Osteocyte (in vitro differentiated cells): ENCODE measurements at regions not wholly inside any gene's neighbourhood (a gene's known extent, or its start where the extent isn't known, plus 50 kb on each side); places are given as distances from the start of the nearest gene placed in this dataset.
A peak's percentile ranks its signal among the peaks of the same experiment; 100 is the strongest.

Source experiments
- DNase-seq: peaks from one replicate; pipeline ENCODE4 v3.0.0; 2021; ENCODE audit warnings: mixed read lengths; ENCODE audit not compliant: unreplicated experiment; ENCODE audit errors: extremely low spot score
- H3K27ac Mint-ChIP-seq: one replicate; pipeline ENCODE4 v1.8.0; 2021; ENCODE audit warnings: mild to moderate bottlenecking, mixed read lengths; ENCODE audit not compliant: unreplicated experiment
- H3K27me3 Mint-ChIP-seq: one replicate; pipeline ENCODE4 v1.8.0; 2021; ENCODE audit warnings: mixed read lengths; ENCODE audit not compliant: unreplicated experiment
- H3K36me3 Mint-ChIP-seq: one replicate; pipeline ENCODE4 v1.8.0; 2021; ENCODE audit warnings: mixed read lengths; ENCODE audit not compliant: unreplicated experiment
- H3K4me1 Mint-ChIP-seq: one replicate; pipeline ENCODE4 v1.8.0; 2021; ENCODE audit warnings: mixed read lengths; ENCODE audit not compliant: unreplicated experiment
- H3K4me3 Mint-ChIP-seq: one replicate; pipeline ENCODE4 v1.8.0; 2021; ENCODE audit warnings: mild to moderate bottlenecking, moderate library complexity, mixed read lengths; ENCODE audit not compliant: unreplicated experiment
- H3K9me3 Mint-ChIP-seq: one replicate; pipeline ENCODE4 v1.8.0; 2021; ENCODE audit warnings: mixed read lengths; ENCODE audit not compliant: unreplicated experiment
- TF ChIP-seq, protein P1 (sequence below): fragments of 200-600 bp; sonication (generic); IDR thresholded peaks from 2 replicates; pipeline ENCODE4 v1.5.0; 2021; ENCODE audit warnings: antibody characterized with exemption, mild to moderate bottlenecking, moderate library complexity

DNA sequence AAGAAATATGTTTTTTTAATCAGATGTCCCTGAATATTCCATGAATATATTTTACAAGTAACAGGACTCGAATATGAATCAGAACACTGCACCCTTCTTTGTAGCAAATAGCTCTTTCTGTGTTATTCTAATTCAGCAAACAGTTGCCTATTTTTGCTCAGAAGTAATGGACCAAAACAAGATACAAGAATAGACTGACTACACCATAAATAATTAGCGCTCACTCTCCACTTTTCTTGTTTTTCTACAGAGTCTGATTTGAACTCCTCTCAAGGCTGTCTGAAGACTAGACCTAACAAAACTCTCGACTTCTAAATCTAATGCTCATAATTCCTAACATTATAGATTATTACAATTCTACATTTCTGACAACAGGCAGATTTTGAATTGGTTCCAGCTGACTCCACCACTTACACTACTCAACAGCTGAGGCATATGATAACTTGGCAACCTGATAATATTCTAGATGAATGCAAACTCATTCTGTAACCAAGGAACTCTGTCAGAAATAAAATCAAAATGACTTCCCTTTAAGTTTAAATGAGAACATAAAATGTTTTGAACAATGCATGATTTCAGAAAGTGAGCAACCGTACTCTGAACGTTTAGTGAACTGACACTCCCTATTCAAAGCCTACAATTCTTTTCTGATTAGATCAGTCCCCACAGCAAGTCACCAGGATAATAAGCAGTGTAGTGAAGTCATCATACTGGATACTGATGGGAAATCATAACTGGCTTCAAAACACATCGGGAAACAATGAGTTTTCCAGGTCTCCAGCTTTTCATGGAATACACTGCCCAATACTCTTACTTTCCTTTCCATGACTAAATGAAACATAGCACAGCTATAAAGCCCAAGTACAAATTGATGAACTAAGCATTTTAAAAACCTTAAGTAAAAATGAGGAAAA, 114.2 kb upstream of the BEND6 start:
- peak overlapping the region; percentile 97 for H3K4me3 Mint-ChIP-seq
- no peak for DNase-seq

DNA sequence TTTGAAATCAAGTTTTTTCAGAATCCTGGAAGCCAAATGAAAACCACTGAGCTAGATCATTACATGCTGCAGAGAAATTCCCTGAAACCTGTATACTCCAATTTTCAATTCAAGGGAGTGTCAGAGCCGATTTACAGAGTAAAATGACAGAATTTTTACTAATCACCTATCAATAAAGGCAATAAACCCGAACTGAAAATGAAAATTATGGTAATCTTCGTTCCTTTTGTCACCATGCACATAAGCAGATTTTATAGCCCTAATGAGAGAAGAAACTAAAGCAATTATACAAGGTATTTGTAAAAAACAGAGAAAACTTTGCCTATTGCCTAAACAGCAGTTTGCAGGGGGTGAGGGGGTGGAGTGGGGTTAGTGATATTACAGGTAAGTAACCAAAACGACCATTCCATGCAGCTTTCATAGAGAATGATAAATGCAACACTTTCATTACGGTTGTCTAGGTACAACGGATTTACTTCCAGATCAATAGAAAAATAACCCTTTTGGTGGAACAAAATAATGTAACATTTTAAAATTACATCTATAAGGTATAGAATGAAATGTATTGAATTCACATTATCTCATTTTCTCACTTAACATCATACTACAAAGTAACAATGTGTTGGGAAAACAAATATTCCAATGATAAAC, 115.2 kb upstream of the BEND6 start:
- Mint-ChIP-seq H3K27me3 (no peaks in the 10 kb centered on the region), H3K4me1 (peaks cover 49% of the 10 kb centered on the region), H3K27ac (no peak overlapping the region), H3K9me3 (no peaks in the 10 kb centered on the region), H3K4me3 (no peak overlapping the region), H3K36me3 (no peaks in the 10 kb centered on the region)
- TF ChIP-seq, protein P1, sequence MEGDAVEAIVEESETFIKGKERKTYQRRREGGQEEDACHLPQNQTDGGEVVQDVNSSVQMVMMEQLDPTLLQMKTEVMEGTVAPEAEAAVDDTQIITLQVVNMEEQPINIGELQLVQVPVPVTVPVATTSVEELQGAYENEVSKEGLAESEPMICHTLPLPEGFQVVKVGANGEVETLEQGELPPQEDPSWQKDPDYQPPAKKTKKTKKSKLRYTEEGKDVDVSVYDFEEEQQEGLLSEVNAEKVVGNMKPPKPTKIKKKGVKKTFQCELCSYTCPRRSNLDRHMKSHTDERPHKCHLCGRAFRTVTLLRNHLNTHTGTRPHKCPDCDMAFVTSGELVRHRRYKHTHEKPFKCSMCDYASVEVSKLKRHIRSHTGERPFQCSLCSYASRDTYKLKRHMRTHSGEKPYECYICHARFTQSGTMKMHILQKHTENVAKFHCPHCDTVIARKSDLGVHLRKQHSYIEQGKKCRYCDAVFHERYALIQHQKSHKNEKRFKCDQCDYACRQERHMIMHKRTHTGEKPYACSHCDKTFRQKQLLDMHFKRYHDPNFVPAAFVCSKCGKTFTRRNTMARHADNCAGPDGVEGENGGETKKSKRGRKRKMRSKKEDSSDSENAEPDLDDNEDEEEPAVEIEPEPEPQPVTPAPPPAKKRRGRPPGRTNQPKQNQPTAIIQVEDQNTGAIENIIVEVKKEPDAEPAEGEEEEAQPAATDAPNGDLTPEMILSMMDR, result no peak
- no peak for DNase-seq

More for the DNA sequence above, 114.2 kb upstream of the BEND6 start:
- H3K27me3 Mint-ChIP-seq, result no peaks in the 10 kb centered on the region
- H3K27ac Mint-ChIP-seq, result peak overlapping the region; percentile 92
- TF ChIP-seq, protein P1, result no peak
- no peaks in the 10 kb centered on the region for H3K9me3 Mint-ChIP-seq
- H3K36me3 Mint-ChIP-seq, result no peaks in the 10 kb centered on the region
- H3K4me1 Mint-ChIP-seq, result peaks cover 52% of the 10 kb centered on the region

DNA sequence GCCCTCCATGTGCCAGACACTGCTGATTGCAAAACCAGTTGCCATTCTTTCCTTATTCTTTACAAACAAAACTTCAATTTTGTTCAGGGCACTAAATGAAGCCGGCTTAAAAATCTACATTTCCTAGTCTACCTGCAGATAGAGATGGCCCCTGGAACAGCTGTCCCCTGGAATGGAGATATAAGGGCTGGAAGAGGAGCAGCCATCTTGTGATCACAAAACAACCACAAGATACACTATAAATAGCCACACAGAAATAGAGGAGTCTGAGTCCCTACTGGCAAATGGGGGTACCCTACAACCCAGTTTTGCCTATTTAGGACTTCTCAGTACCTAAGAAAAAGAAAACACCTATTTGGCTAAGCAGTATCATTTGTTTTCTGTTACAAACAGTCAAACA, 115.9 kb upstream of the BEND6 start:
- peaks cover 47% of the 10 kb centered on the region for H3K4me1 Mint-ChIP-seq
- no peak overlapping the region for H3K4me3 Mint-ChIP-seq
- H3K36me3 Mint-ChIP-seq, result no peaks in the 10 kb centered on the region
- peak overlapping the region; percentile 38 for H3K27ac Mint-ChIP-seq
- H3K27me3 Mint-ChIP-seq, result no peaks in the 10 kb centered on the region
- DNase-seq, result no peak
- no peaks in the 10 kb centered on the region for H3K9me3 Mint-ChIP-seq
- TF ChIP-seq, protein P1, result no peak

DNA sequence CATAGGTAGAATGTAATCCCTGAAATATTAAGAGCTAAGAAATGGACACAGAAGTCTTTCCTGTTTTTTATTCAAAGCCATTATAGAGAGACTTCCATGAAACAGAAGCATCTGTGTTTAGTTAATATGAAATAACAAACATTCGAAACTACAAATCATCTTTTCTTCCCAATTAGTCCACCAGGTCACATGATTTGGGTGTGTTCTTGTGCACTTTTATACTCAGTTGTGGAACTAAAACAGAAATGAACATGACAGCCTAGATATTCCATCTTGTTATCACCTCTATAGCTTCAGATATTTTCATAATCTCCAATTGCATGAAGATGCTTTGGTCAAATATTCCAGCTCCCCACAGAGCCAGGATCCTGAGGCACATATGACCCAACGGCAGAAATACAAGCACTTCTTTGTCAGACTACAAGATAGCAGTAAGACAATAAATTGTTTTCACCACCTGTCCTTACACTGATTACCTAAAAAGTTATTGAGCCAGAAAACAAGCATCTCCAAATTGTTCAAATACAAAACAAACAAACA, 116.8 kb upstream of the BEND6 start:
- TF ChIP-seq, protein P1, result no peak
- H3K4me3 Mint-ChIP-seq, result no peak overlapping the region
- H3K27me3 Mint-ChIP-seq, result no peaks in the 10 kb centered on the region
- H3K9me3 Mint-ChIP-seq, result no peaks in the 10 kb centered on the region
- H3K4me1 Mint-ChIP-seq, result peaks cover 52% of the 10 kb centered on the region
- no peak overlapping the region for H3K27ac Mint-ChIP-seq
- no peak for DNase-seq
- no peaks in the 10 kb centered on the region for H3K36me3 Mint-ChIP-seq
